GM12892 (cell line): ENCODE measurements at regions not wholly inside any gene's neighbourhood (a gene's known extent, or its start where the extent isn't known, plus 50 kb on each side); places are given as distances from the start of the nearest gene placed in this dataset.

ENCODE experiments used
- POLR2A ChIP-seq: IDR thresholded peaks from 2 replicates; pipeline ENCODE4 v1.6.1; 2011; ENCODE audit warnings: low read depth, low read length, control low read depth
- POLR2AphosphoS5 ChIP-seq: IDR thresholded peaks from 2 replicates; pipeline ENCODE4 v1.6.1; 2011; ENCODE audit warnings: low read depth, low read length, control low read depth

- TF ChIP-seq POLR2AphosphoS5 (no peak), POLR2A (no peak)
Observed at GRCh38 chr6:45732731-45733130, 282.9 kb downstream of the CLIC5 start.
